Neural progenitor cell (in vitro differentiated cells): ENCODE measurements at regions not wholly inside any gene's neighbourhood (a gene's known extent, or its start where the extent isn't known, plus 50 kb on each side); places are given as distances from the start of the nearest gene placed in this dataset.

ENCODE experiments used
- CTCF ChIP-seq: fragments of 200-600 bp; sonication (generic); IDR thresholded peaks from 2 replicates; pipeline ENCODE4 v1.5.1; 2017; ENCODE audit warnings: antibody characterized with exemption, mild to moderate bottlenecking
- EZH2phosphoT487 ChIP-seq: fragments of 200-600 bp; sonication (generic); IDR thresholded peaks from 2 replicates; pipeline ENCODE4 v1.6.1; 2017; ENCODE audit warnings: antibody characterized with exemption

GRCh38 chr6:167758309-167759023 is 68.2 kb upstream of the AFDN start:
- no peak for TF ChIP-seq EZH2phosphoT487
- no peak for TF ChIP-seq CTCF
